Right lobe of liver (tissue), 4 donors: ENCODE measurements at regions not wholly inside any gene's neighbourhood (a gene's known extent, or its start where the extent isn't known, plus 50 kb on each side); places are given as distances from the start of the nearest gene placed in this dataset.

Experiments
- CTCF ChIP-seq, 4 donors: fragments of 200-600 bp in 3 of 4; fragments of 450-650 bp in 1 of 4; IDR thresholded peaks; one replicate each; pipeline versions ENCODE4 v1.5.1 to v1.8.0; 2016 to 2022; ENCODE audit warnings: antibody characterized with exemption in 4 of 4, mild to moderate bottlenecking in 2 of 4
- POLR2A ChIP-seq: fragments of 450-650 bp; IDR thresholded peaks from one replicate; pipeline ENCODE4 v1.6.1; 2017; ENCODE audit warnings: antibody characterized with exemption, mild to moderate bottlenecking
- donor health status: DM: no; HTN: no; CAD: no.
- donor health status: DM: no; HTN: no; CAD: no.
- donor health status: DM: no; HTN: yes; CAD: no.

GRCh38 chr2:176619504-176619903 is 350.3 kb downstream of the MTX2 start:
- no peak for TF ChIP-seq CTCF (IDR thresholded peaks at IDR 0.05)
- no peak for TF ChIP-seq POLR2A
